Stimulated activated CD4-positive, alpha-beta T cell treated with anti-CD3 and anti-CD28 coated beads, Interleukin-1b, Interleukin-23, amount 100 ng/mL, for 1 hour (primary cell): ENCODE measurements at regions not wholly inside any gene's neighbourhood (a gene's known extent, or its start where the extent isn't known, plus 50 kb on each side); places are given as distances from the start of the nearest gene placed in this dataset.
"Not testable (repeated sequence)": the region's sequence is repeated elsewhere in the genome, so short reads cannot be mapped to it uniquely, and the experiment has no call there.

Source experiments
- DNase-seq, 2 donors: peaks; one replicate each; pipeline ENCODE4 v3.0.0-alpha.2; 2020; ENCODE audit warnings: low read depth in 2 of 2

DNA sequence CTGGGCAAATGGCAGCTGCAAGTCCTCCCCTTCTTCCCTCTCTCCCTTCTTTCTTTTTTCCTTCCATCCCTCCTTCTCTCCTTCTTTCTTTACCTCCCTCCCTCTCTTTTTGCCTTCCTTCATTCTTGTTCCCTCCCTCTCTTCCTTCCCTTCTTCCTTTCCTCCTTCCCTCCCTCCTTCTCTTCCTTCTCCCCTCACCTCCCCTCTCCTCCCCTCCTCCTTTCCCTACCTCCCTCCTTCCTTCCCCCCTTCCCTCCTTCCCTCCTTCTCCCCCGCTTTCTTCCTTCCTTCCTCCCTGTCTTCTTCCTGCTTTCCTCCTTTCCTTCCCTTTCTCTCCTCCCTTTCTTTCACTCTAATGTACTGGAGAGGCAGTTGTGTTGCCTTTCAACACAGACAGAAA, 110.8 kb upstream of the SALL1 start:
- no peak for DNase-seq

- DNase-seq = no peak
Measured at GRCh38 chr16:51255349-51255972, 104.4 kb upstream of the SALL1 start.

GRCh38 chr16:51254390-51254789, 103.3 kb upstream of the SALL1 start:
- not testable (repeated sequence) for DNase-seq

GRCh38 chr16:51248217-51248616, 97.1 kb upstream of the SALL1 start:
- DNase-seq = no peak

- DNase-seq = no peak
Measured at GRCh38 chr16:51245658-51245995, 94.6 kb upstream of the SALL1 start.

GRCh38 chr16:51244887-51245657, 94.0 kb upstream of the SALL1 start:
- DNase-seq = no peak

GRCh38 chr16:51243936-51244436, 92.9 kb upstream of the SALL1 start:
- DNase-seq = no peak

GRCh38 chr16:51242296-51242994, 91.4 kb upstream of the SALL1 start:
- no peak for DNase-seq

DNA sequence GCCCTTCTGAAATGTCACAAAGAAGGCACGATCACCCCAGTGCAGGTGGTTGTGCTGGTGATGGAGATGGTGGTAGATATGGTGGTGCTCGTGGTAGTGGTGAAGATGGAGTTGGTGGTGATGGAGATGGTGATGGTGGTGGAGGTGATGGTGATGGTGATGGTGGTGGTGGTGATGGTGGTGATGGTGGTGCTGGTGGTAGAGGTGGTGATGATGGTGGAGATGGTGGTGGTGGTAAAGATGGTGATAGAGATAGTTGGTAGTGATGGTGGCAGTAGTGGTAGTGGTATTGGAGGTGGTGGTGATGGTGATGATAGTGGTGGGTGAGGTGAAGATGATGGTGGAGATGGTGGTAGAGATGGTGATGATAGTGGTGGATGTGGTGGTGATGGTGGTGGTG, 88.1 kb upstream of the SALL1 start:
- DNase-seq = no peak

DNA sequence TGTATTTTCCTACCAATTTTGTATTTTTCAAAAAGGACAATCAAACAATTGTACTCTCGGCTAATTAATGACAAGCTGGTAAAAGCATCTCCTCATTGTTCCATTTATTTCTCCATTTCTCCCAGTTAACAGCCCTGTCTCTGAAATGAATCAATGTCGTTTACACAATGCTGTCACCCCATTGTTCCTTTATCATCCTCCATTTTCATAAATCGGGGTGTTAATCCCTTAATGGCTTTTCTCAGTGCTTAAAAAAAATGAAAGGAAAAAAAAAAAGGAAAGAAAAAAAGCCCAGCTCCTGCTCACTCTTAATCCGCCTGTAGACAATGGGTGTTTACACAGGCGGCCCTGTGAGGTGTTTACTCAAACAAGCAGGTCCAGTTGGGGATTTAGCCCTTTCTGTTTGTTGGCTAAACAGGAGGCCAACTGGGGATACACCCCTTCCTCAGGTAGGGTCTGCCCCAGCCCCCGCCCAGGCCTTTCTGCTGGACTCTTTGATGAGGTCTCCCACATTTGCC, 86.8 kb upstream of the SALL1 start:
- DNase-seq = no peak

DNA sequence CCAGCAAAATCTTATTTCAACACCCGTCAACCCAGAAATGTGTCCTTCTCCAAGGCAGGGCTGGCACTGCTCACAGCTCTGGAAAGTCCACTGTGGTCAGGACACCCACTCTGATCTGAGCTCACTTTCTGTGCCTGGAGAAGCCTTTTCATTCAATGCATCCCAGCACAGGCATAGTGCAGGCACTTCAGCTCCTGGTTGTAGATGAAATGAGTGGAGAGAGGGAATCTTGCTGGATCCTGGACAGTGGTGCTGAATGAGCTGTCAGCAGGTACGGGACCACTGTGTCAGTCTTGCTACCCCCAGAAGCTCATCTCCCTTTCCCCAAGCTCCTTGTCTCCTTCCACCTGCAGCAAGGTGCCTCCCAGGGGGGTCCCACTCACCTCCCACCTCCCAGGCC, 86.1 kb upstream of the SALL1 start:
- DNase-seq = no peak

GRCh38 chr16:51236583-51236982, 85.5 kb upstream of the SALL1 start:
- no peak for DNase-seq

GRCh38 chr16:51231702-51232101, 80.6 kb upstream of the SALL1 start:
- no peak for DNase-seq

GRCh38 chr16:51230035-51230434, 79.0 kb upstream of the SALL1 start:
- not testable (repeated sequence) for DNase-seq

DNA sequence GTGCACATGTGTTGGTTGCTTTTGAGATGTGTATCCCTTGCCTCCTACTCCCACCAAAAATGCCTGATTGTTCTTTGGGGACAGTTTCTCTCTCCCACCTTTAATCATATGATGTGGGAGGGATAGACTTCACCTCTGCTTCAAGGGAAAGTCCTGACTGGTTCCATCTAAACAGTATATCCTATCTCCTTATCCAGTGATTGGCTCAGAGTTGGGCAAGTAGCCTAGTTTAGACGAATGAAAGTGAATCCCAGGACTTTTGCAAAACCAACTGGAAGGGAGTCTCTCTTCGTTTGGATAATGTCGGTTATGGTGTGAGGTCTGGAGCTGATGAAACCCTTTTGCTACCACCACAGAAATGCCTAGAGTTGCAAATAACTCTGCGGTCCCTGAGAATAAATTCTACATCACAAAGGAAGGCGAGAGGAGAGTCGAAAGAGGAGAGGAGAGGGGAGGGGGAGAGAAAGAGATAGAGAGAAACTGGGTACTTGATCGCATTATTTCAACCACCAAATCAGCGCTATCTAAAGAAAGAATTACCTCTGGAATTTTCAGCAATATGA, 77.1 kb upstream of the SALL1 start:
- DNase-seq = no peak

- no peak for DNase-seq
Measured at GRCh38 chr16:51225878-51226277, 74.8 kb upstream of the SALL1 start.

DNA sequence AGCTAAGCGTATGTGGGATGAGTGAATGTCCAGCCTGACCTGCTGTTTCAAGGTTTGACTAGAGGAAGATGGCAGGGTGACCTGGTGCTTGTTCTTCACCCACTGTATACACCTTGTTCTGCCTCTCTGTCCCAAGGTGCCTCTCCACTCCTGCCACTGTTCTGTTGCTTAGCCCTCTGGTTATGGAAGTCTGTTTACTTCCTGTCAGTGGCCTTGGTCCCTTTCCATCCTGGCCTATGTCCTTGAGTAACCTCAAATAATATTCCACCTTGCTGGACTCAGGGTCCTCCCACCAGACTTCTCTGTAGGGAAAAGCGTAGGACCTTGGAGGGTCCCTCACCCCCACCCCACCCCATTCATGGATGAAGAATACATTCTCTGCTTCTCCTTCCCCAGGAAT, 73.2 kb upstream of the SALL1 start:
- no peak for DNase-seq

GRCh38 chr16:51222016-51222415, 70.9 kb upstream of the SALL1 start:
- DNase-seq = no peak

- no peak for DNase-seq
Measured at GRCh38 chr16:51211148-51211547, 60.1 kb upstream of the SALL1 start.

GRCh38 chr16:51210087-51210486, 59.0 kb upstream of the SALL1 start:
- no peak for DNase-seq

- DNase-seq = no peak
Measured at GRCh38 chr16:51201604-51202003, 50.5 kb upstream of the SALL1 start.
